HG03039 (cell line): ENCODE measurements at regions not wholly inside any gene's neighbourhood (a gene's known extent, or its start where the extent isn't known, plus 50 kb on each side); places are given as distances from the start of the nearest gene placed in this dataset.

Experiments used
- ATAC-seq: cut with Tn5 transposase; IDR thresholded peaks from one replicate; pipeline ENCODE4 v1.9.1; 2021; ENCODE audit warnings: mild to moderate bottlenecking, moderate library complexity; ENCODE audit not compliant: unreplicated experiment

DNA sequence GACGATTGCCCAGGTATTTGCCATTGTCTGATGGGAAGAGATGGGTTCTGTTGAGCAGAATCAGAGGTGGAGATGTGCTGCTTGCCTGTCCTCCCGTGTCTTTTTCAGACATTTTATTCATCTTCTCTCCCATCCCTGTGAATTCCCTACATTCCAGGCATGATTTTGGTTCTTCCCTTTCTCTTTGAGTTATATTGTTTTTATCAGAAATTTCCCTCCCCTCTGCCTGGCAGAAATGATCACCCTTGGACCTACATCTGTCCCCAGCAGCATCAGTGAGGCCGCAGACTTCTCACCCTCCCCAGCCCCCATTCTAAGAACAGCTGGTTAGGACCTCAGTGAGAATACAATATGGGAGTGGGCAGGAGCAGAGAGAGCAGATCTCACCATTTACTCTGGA is 640.2 kb downstream of the CCDC171 start:
- no peak for ATAC-seq

DNA sequence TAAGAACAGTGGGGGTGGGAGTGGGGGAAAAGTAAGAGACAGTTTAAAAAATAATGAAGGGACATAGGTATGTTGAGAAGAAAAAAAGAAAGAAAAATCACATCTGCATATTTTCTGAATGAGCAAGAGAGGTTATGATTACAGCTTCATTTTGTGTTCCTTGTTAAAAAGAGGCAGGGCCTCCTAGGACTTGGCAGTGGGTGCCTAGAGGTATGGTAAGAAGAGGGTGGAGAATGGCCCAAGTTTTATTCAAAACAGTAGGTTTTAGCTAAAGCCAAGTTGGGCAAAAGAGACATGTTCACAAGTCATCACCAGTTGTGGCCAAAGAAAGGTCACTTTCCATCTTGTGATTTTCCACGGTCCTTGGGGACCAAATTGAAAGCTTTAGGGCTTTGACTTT is 643.4 kb downstream of the CCDC171 start:
- no peak for ATAC-seq

GRCh38 chr9:16197578-16198370 is 644.9 kb downstream of the CCDC171 start:
- no peak for ATAC-seq

DNA sequence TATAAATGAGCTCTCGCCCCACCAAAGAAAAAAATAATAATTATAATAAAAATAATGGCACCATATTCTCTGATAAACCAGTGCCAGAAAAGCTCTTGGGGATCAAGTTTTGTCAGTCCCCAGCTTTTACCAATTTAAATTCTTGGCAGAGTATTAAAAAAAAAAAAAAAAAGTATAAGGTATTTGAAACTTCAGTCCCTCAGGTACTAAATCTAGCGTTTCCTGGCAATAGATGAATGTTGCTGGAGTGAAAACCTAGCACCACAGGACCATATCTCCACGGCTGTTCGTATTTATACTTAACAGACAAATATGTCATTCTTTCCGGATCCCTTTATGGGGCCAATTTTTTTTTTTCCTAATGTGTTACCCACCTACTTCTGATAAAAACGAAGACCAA is 646.2 kb downstream of the CCDC171 start:
- no peak for ATAC-seq

DNA sequence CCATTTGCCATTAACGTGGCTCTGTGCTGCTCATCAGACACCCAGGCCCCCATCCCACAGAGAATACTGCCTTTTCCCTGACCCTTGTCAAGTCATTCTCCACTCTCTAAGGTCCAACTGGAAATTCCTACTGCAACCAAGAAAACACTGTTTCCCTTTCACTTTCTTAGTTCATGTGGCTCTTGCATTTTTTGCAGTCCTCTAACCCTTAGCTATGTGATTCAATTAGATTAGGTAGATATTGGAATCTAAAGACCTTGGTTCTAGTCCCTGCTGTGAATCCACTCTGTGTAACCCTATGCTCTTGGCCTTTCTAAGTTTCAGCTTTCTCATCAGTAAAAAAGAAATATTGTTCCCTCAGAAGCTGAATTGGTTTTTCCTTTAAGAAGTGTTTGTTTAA is 649.4 kb downstream of the CCDC171 start:
- ATAC-seq, result no peak

GRCh38 chr9:16202914-16203728 is 650.3 kb downstream of the CCDC171 start:
- ATAC-seq, result no peak

GRCh38 chr9:16203729-16204573 is 651.1 kb downstream of the CCDC171 start:
- no peak for ATAC-seq

DNA sequence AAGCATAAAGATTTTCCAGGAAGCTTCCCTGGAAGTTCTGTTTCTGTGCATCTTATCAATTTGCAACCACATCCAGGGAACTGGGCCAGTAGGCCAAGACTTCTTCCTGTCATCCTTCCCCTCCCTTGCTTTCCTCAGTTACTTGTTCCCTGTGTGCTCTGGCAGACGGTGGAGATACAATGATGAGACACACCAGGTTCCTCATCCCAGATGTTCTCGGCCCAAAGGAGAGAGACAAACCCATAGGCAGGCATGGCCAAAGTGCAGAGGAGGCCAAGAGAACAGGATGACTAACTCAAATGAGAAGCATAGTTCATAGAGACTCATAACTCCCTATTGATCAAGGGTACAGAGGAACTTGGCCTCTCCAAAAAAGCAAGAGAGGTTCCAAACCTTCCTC is 652.6 kb downstream of the CCDC171 start:
- ATAC-seq, result no peak

- ATAC-seq, result no peak
Measured at GRCh38 chr9:16206518-16206917, 653.7 kb downstream of the CCDC171 start.

DNA sequence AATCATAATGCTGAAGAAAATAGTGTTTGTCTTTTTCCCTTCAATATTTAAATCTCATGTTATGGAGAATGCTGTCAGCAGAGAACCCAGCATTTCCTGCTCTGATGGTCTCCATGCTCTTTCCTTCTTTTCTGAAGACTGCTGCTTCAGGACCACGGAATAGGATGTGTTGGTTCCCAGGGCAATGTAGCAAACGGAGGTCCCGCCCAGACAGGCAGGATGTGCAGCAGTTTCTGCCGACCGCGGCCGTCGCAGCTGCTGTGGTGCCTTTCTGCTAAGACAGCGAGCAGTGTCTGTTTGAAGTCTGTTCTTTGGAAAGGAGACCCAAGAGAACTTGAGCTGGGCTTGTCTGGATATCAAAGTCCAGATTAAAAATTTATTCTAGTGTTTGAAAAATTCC is 654.3 kb downstream of the CCDC171 start:
- no peak for ATAC-seq

- ATAC-seq, result no peak
Measured at GRCh38 chr9:16210440-16210839, 657.6 kb downstream of the CCDC171 start.

GRCh38 chr9:16211946-16212345 is 658.5 kb downstream of the BNC2 start:
- ATAC-seq, result no peak

DNA sequence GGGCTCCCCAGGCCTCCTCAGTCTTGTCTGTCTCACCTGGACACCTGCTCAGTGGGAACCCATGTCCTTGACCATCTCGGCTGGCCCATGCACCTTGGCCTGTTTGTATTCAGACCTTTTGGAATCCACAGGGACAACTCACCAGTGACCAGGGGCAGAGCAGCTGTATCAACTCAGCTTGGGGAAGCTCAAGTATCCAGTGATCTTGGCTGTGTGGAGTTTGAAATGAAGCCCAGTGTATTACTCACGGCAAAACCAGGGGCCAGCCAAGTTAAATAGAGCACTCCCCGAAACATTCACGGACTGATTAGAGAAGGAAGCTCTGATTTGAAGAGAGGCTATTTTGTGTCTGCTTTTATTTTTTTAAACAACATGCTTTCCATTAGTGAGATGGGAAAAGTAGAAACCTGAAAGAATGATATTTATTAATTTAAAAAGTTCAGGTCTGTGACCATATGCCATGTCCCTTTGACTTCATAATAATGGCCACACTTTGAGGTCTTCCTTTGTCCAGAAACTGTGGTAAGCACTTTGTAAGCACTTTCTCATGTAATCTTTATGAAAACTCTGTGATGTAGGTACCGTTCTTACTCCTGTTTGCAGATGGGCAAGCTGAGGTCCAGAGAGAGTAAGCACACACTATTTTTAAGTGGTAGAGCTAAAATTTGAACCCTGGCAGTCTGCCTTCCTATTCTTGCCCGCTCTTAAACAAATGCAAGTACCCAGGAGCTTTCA is 656.5 kb downstream of the BNC2 start:
- ATAC-seq, result no peak

- ATAC-seq, result no peak
Measured at GRCh38 chr9:16214677-16215352, 655.7 kb downstream of the BNC2 start.

DNA sequence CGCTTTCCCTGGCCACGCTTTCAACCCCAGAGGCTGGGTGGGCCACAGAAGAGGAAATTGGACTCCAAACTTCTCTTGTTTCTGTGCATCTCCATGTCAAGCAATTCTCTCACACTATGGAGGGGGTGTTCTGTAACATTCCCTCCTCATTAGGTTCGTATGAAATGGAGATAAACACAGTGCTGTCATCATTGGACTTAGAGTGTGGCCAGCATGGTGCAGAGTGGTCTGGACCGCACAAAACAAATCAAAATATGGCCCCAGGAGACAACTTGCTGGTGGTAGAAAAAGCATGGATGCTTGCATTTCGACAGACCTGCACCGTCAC is 655.2 kb downstream of the BNC2 start:
- ATAC-seq, result no peak

GRCh38 chr9:16217943-16218701 is 652.3 kb downstream of the BNC2 start:
- ATAC-seq, result no peak

- no peak for ATAC-seq
Measured at GRCh38 chr9:16221366-16221765, 649.1 kb downstream of the BNC2 start.

- no peak for ATAC-seq
Measured at GRCh38 chr9:16221822-16222547, 648.5 kb downstream of the BNC2 start.
